GM23338 (cell line): ENCODE measurements at regions not wholly inside any gene's neighbourhood (a gene's known extent, or its start where the extent isn't known, plus 50 kb on each side); places are given as distances from the start of the nearest gene placed in this dataset.

ENCODE experiments used
- ATAC-seq: fragments of 200-7000 bp; cut with Tn5 transposase; 3 replicates; pipeline ENCODE4 v1.9.1; 2020
- DNase-seq: peaks from one replicate; pipeline ENCODE4 v3.0.0-alpha.2; 2015; ENCODE audit warnings: low spot score
- H2AFZ ChIP-seq: fragments of 200-600 bp; sonication (generic); 2 replicates; pipeline ENCODE4 v1.8.0; 2016; ENCODE audit warnings: antibody characterized with exemption, mild to moderate bottlenecking, moderate library complexity
- H3F3A ChIP-seq: fragments of 200-600 bp; sonication (generic); replicated peaks from 2 replicates; pipeline ENCODE4 v1.8.0; 2017; ENCODE audit warnings: antibody characterized with exemption, mixed run types, low read depth
- H3K27ac ChIP-seq: fragments of 200-600 bp; sonication (generic); 2 replicates; pipeline ENCODE4 v1.6.1; 2016; ENCODE audit warnings: low read depth
- H3K27me3 ChIP-seq: fragments of 200-600 bp; sonication (generic); 2 replicates; pipeline ENCODE4 v1.8.0; 2016; ENCODE audit warnings: mild to moderate bottlenecking, mixed run types, moderate library complexity; ENCODE audit not compliant: insufficient read depth
- H3K36me3 ChIP-seq: fragments of 200-600 bp; sonication (generic); 2 replicates; pipeline ENCODE4 v1.8.0; 2016; ENCODE audit warnings: mild to moderate bottlenecking; ENCODE audit not compliant: insufficient read depth
- H3K4me1 ChIP-seq: fragments of 200-600 bp; sonication (generic); 2 replicates; pipeline ENCODE4 v1.8.0; 2016; ENCODE audit warnings: mild to moderate bottlenecking, moderate library complexity; ENCODE audit not compliant: insufficient read depth
- H3K4me2 ChIP-seq: fragments of 200-600 bp; sonication (generic); 2 replicates; pipeline ENCODE4 v1.7.1; 2017; ENCODE audit warnings: mixed run types
- H3K4me3 ChIP-seq: fragments of 200-600 bp; sonication (generic); 2 replicates; pipeline ENCODE4 v1.6.1; 2016; ENCODE audit warnings: mixed run types
- H3K79me2 ChIP-seq: fragments of 200-600 bp; sonication (generic); replicated peaks from 2 replicates; pipeline ENCODE4 v1.8.0; 2017; ENCODE audit warnings: mild to moderate bottlenecking; ENCODE audit not compliant: insufficient read depth
- H3K9me2 ChIP-seq: fragments of 200-600 bp; sonication (generic); 2 replicates; pipeline ENCODE4 v1.8.0; 2017; ENCODE audit not compliant: insufficient read depth
- H4K20me1 ChIP-seq: fragments of 200-600 bp; sonication (generic); replicated peaks from 2 replicates; pipeline ENCODE4 v1.8.0; 2017; ENCODE audit warnings: mild to moderate bottlenecking; ENCODE audit not compliant: insufficient read depth
- H3K27ac Mint-ChIP-seq: 2 replicates; pipeline ENCODE4 v1.8.0; 2020; ENCODE audit warnings: inconsistent platforms, mild to moderate bottlenecking, moderate library complexity, mixed read lengths
- H3K27me3 Mint-ChIP-seq: 3 replicates; pipeline ENCODE4 v1.8.0; 2022; ENCODE audit warnings: low read depth, mild to moderate bottlenecking, moderate library complexity, mixed read lengths, inconsistent platforms; ENCODE audit not compliant: insufficient read depth, poor library complexity
- H3K36me3 Mint-ChIP-seq: 3 replicates; pipeline ENCODE4 v1.8.0; 2021; ENCODE audit warnings: low read depth, mild to moderate bottlenecking, inconsistent platforms, moderate library complexity, mixed read lengths
- H3K4me1 Mint-ChIP-seq: 3 replicates; pipeline ENCODE4 v1.8.0; 2020; ENCODE audit warnings: mild to moderate bottlenecking, inconsistent platforms, mixed read lengths
- H3K4me3 Mint-ChIP-seq: 3 replicates; pipeline ENCODE4 v1.8.0; 2021; ENCODE audit warnings: moderate library complexity, mild to moderate bottlenecking, inconsistent platforms, mixed read lengths
- H3K9me3 Mint-ChIP-seq: 3 replicates; pipeline ENCODE4 v1.8.0; 2020; ENCODE audit warnings: moderate library complexity, mild to moderate bottlenecking, inconsistent platforms, mixed read lengths
- CREB1 ChIP-seq: fragments of 250-450 bp; sonication (Bioruptor Pico); IDR thresholded peaks from 2 replicates; pipeline ENCODE4 v1.5.0; 2020; ENCODE audit warnings: low read depth, mild to moderate bottlenecking, moderate library complexity
- CTCF ChIP-seq, 2 experiments: fragments of 200-600 bp in 1 of 2; sonication (generic) in 1 of 2; conservative IDR thresholded peaks; 2 replicates each; pipeline versions ENCODE4 v1.5.1 to v1.6.1; 2016 to 2017; ENCODE audit warnings: antibody characterized with exemption in 2 of 2, low read depth in 2 of 2, mild to moderate bottlenecking in 2 of 2, moderate library complexity in 1 of 2
- ETS1 ChIP-seq: IDR thresholded peaks from 2 replicates; pipeline ENCODE4 v1.6.1; 2016; ENCODE audit warnings: antibody characterized with exemption
- EZH2 ChIP-seq: fragments of 200-600 bp; sonication (generic); IDR thresholded peaks from one replicate; pipeline ENCODE4 v1.8.0; 2017; ENCODE audit warnings: antibody characterized with exemption, mild to moderate bottlenecking, low read depth; ENCODE audit not compliant: unreplicated experiment
- EZH2phosphoT487 ChIP-seq: fragments of 200-600 bp; sonication (generic); IDR thresholded peaks from one replicate; pipeline ENCODE4 v1.8.1; 2018; ENCODE audit warnings: antibody characterized with exemption; ENCODE audit not compliant: unreplicated experiment
- JUNB ChIP-seq: IDR thresholded peaks from one replicate; pipeline ENCODE4 v1.6.1; 2016; ENCODE audit warnings: antibody characterized with exemption; ENCODE audit not compliant: unreplicated experiment
- NANOG ChIP-seq: IDR thresholded peaks from 2 replicates; pipeline ENCODE4 v1.6.1; 2016; ENCODE audit warnings: antibody characterized with exemption, borderline replicate concordance
- POLR2AphosphoS5 ChIP-seq: IDR thresholded peaks from 2 replicates; pipeline ENCODE4 v1.6.1; 2016; ENCODE audit warnings: antibody characterized with exemption, low read depth
- REST ChIP-seq: IDR thresholded peaks from one replicate; pipeline ENCODE4 v1.6.1; 2018; ENCODE audit warnings: antibody characterized with exemption; ENCODE audit not compliant: unreplicated experiment
- STAT1 ChIP-seq: IDR thresholded peaks from one replicate; pipeline ENCODE4 v1.6.1; 2016; ENCODE audit warnings: antibody characterized with exemption; ENCODE audit not compliant: unreplicated experiment
- ZNF114 ChIP-seq: fragments of 250-450 bp; sonication (Bioruptor Pico); IDR thresholded peaks from 2 replicates; pipeline ENCODE4 v1.5.0; 2020; ENCODE audit warnings: mild to moderate bottlenecking, moderate library complexity
- ZNF331 ChIP-seq: fragments of 250-450 bp; sonication (Bioruptor Pico); IDR thresholded peaks from 2 replicates; pipeline ENCODE4 v1.5.0; 2020; ENCODE audit warnings: low read depth, mild to moderate bottlenecking, moderate library complexity
- ZNF462 ChIP-seq: fragments of 250-450 bp; sonication (Bioruptor Pico); IDR thresholded peaks from 2 replicates; pipeline ENCODE4 v1.5.0; 2020; ENCODE audit warnings: mild to moderate bottlenecking, moderate library complexity

- H3F3A ChIP-seq = no peaks in the 10 kb centered on the region
- peaks cover 5% of the 10 kb centered on the region; the same call in 2 of the 3 replicates for H3K36me3 Mint-ChIP-seq
- peaks cover 19% of the 10 kb centered on the region for H3K9me2 ChIP-seq
- no peaks in the 10 kb centered on the region for H3K27me3 ChIP-seq
- H3K4me3 Mint-ChIP-seq = no peak overlapping the region
- no peak overlapping the region for H2AFZ ChIP-seq
- peaks cover 71% of the 10 kb centered on the region for H3K9me3 Mint-ChIP-seq
- peaks cover 2% of the 10 kb centered on the region for H3K27me3 Mint-ChIP-seq
- ATAC-seq (no peak), DNase-seq (no peak)
- H3K4me1 Mint-ChIP-seq = no peaks in the 10 kb centered on the region
- no peak overlapping the region for H3K4me2 ChIP-seq
- no peaks in the 10 kb centered on the region for H4K20me1 ChIP-seq
- no peak overlapping the region for H3K4me3 ChIP-seq
- no peaks in the 10 kb centered on the region for H3K79me2 ChIP-seq
- TF ChIP-seq ZNF331 = no peak
- TF ChIP-seq JUNB = no peak
- no peak for TF ChIP-seq ZNF114 (CRISPR knock-in tag)
- no peak for TF ChIP-seq STAT1
- no peak for TF ChIP-seq EZH2
- no peak for TF ChIP-seq NANOG
- no peak for TF ChIP-seq POLR2AphosphoS5
- no peak for TF ChIP-seq ZNF462 (CRISPR knock-in tag)
- TF ChIP-seq CREB1 (CRISPR knock-in tag) = no peak
- no peak for TF ChIP-seq EZH2phosphoT487
- no peak for TF ChIP-seq ETS1
- no peak for TF ChIP-seq CTCF (conservative IDR thresholded peaks at IDR 0.05; ENCODE audit: low read depth in 2 of 2)
- TF ChIP-seq REST = no peak
- H3K36me3 ChIP-seq = no peaks in the 10 kb centered on the region
- H3K27ac Mint-ChIP-seq = no peak overlapping the region
- no peak overlapping the region for H3K27ac ChIP-seq
- no peaks in the 10 kb centered on the region for H3K4me1 ChIP-seq
These were observed 459.5 kb upstream of the LARGE1 start for GRCh38 chr22:34379825-34380224.
